BLaER1 (cell line): ENCODE measurements at regions not wholly inside any gene's neighbourhood (a gene's known extent, or its start where the extent isn't known, plus 50 kb on each side); places are given as distances from the start of the nearest gene placed in this dataset.
"Not testable (repeated sequence)": the region's sequence is repeated elsewhere in the genome, so short reads cannot be mapped to it uniquely, and the experiment has no call there.

ENCODE experiments used
- H3K27ac ChIP-seq: shearing (Covaris generic); formaldehyde crosslinking; 2 replicates; pipeline ENCODE4 v1.8.1; 2022
- H3K27me3 ChIP-seq: shearing (Covaris generic); formaldehyde crosslinking; 2 replicates; pipeline ENCODE4 v1.8.1; 2022
- H3K36me3 ChIP-seq: shearing (Covaris generic); formaldehyde crosslinking; 2 replicates; pipeline ENCODE4 v1.8.1; 2022
- H3K4me1 ChIP-seq: shearing (Covaris generic); formaldehyde crosslinking; 2 replicates; pipeline ENCODE4 v1.8.1; 2022
- H3K4me2 ChIP-seq: shearing (Covaris generic); formaldehyde crosslinking; 2 replicates; pipeline ENCODE4 v1.8.1; 2022
- H3K4me3 ChIP-seq: shearing (Covaris generic); formaldehyde crosslinking; 2 replicates; pipeline ENCODE4 v1.8.1; 2022
- H3K9ac ChIP-seq: shearing (Covaris generic); formaldehyde crosslinking; 2 replicates; pipeline ENCODE4 v1.8.1; 2022
- H3K9me3 ChIP-seq: shearing (Covaris generic); formaldehyde crosslinking; 2 replicates; pipeline ENCODE4 v1.8.1; 2022
- H4K20me1 ChIP-seq: shearing (Covaris generic); formaldehyde crosslinking; 2 replicates; pipeline ENCODE4 v1.8.1; 2022
- Cebpa-rat ChIP-seq: shearing (Covaris generic); IDR thresholded peaks from 2 replicates; pipeline ENCODE4 v1.8.1; 2022

- H3K9ac ChIP-seq, result no peak overlapping the region
- peaks cover 73% of the 10 kb centered on the region for H3K27me3 ChIP-seq
- no peaks in the 10 kb centered on the region for H3K4me1 ChIP-seq
- H3K4me2 ChIP-seq, result no peak overlapping the region
- no peak overlapping the region for H3K4me3 ChIP-seq
- TF ChIP-seq Cebpa-rat, result no peak
- no peaks in the 10 kb centered on the region for H3K36me3 ChIP-seq
- H3K27ac ChIP-seq, result no peak overlapping the region
- H4K20me1 ChIP-seq, result no peaks in the 10 kb centered on the region
- peaks cover 6% of the 10 kb centered on the region; the same call in 1 of the 2 replicates for H3K9me3 ChIP-seq
Measured at GRCh38 chrX:125577479-125577878, 257.8 kb downstream of the TEX13C start.

- no peaks in the 10 kb centered on the region for H4K20me1 ChIP-seq
- no peak overlapping the region for H3K27ac ChIP-seq
- H3K27me3 ChIP-seq, result peaks cover 54% of the 10 kb centered on the region
- H3K9ac ChIP-seq, result no peak overlapping the region
- no peak overlapping the region for H3K4me3 ChIP-seq
- H3K9me3 ChIP-seq, result no peaks in the 10 kb centered on the region
- H3K36me3 ChIP-seq, result no peaks in the 10 kb centered on the region
- no peak for TF ChIP-seq Cebpa-rat
- no peak overlapping the region for H3K4me2 ChIP-seq
- H3K4me1 ChIP-seq, result no peaks in the 10 kb centered on the region
Measured at GRCh38 chrX:125604448-125604847, 284.8 kb downstream of the TEX13C start.

GRCh38 chrX:125605145-125605544 is 285.5 kb downstream of the TEX13C start:
- no peak for TF ChIP-seq Cebpa-rat
- no peak overlapping the region for H3K27ac ChIP-seq
- no peak overlapping the region for H3K4me3 ChIP-seq
- H3K9ac ChIP-seq, result no peak overlapping the region
- H3K27me3 ChIP-seq, result peaks cover 47% of the 10 kb centered on the region
- no peak overlapping the region for H3K4me2 ChIP-seq
- H3K9me3 ChIP-seq, result no peaks in the 10 kb centered on the region
- no peaks in the 10 kb centered on the region for H3K4me1 ChIP-seq
- H3K36me3 ChIP-seq, result no peaks in the 10 kb centered on the region
- H4K20me1 ChIP-seq, result no peaks in the 10 kb centered on the region

- H3K4me1 ChIP-seq, H3K4me2 ChIP-seq, H3K36me3 ChIP-seq, H3K9ac ChIP-seq, H3K27ac ChIP-seq, H3K9me3 ChIP-seq, H4K20me1 ChIP-seq, H3K4me3 ChIP-seq: not testable (repeated sequence)
- H3K27me3 ChIP-seq, result peaks cover 18% of the 10 kb centered on the region
Measured at GRCh38 chrX:125614591-125615343, 295.1 kb downstream of the TEX13C start.

GRCh38 chrX:125620715-125621587 is 301.3 kb downstream of the TEX13C start:
- H3K27ac ChIP-seq, result no peak overlapping the region
- H3K9me3 ChIP-seq, result no peaks in the 10 kb centered on the region
- TF ChIP-seq Cebpa-rat, result no peak
- no peak overlapping the region for H3K4me3 ChIP-seq
- H3K9ac ChIP-seq, result no peak overlapping the region
- no peaks in the 10 kb centered on the region for H3K4me1 ChIP-seq
- H3K4me2 ChIP-seq, result no peak overlapping the region
- H3K27me3 ChIP-seq, result peaks cover 44% of the 10 kb centered on the region
- H3K36me3 ChIP-seq, result no peaks in the 10 kb centered on the region
- H4K20me1 ChIP-seq, result no peaks in the 10 kb centered on the region

GRCh38 chrX:125621588-125621927 is 301.9 kb downstream of the TEX13C start:
- no peak overlapping the region for H3K4me2 ChIP-seq
- H4K20me1 ChIP-seq, result no peaks in the 10 kb centered on the region
- no peak overlapping the region for H3K27ac ChIP-seq
- H3K9ac ChIP-seq, result no peak overlapping the region
- no peaks in the 10 kb centered on the region for H3K36me3 ChIP-seq
- no peaks in the 10 kb centered on the region for H3K9me3 ChIP-seq
- H3K4me3 ChIP-seq, result no peak overlapping the region
- TF ChIP-seq Cebpa-rat, result no peak
- no peaks in the 10 kb centered on the region for H3K4me1 ChIP-seq
- peaks cover 44% of the 10 kb centered on the region for H3K27me3 ChIP-seq

- Histone ChIP-seq H3K9me3 (no peaks in the 10 kb centered on the region), H3K9ac (no peak overlapping the region)
- no peak for TF ChIP-seq Cebpa-rat
Measured at GRCh38 chrX:125622899-125623298, 303.2 kb downstream of the TEX13C start.

GRCh38 chrX:125627676-125628075 is 308.0 kb downstream of the TEX13C start:
- Histone ChIP-seq H3K27me3 (peaks cover 35% of the 10 kb centered on the region), H3K4me1 (no peaks in the 10 kb centered on the region), H3K9ac (no peak overlapping the region), H3K9me3 (no peaks in the 10 kb centered on the region), H3K27ac (no peak overlapping the region), H3K4me3 (no peak overlapping the region), H3K4me2 (no peak overlapping the region), H3K36me3 (no peaks in the 10 kb centered on the region), H4K20me1 (no peaks in the 10 kb centered on the region)
- TF ChIP-seq Cebpa-rat, result no peak

More at GRCh38 chrX:125622899-125623298, 303.2 kb downstream of the TEX13C start:
- Histone ChIP-seq H4K20me1 (no peaks in the 10 kb centered on the region), H3K4me1 (no peaks in the 10 kb centered on the region), H3K27me3 (peaks cover 52% of the 10 kb centered on the region), H3K4me3 (no peak overlapping the region), H3K36me3 (no peaks in the 10 kb centered on the region), H3K4me2 (no peak overlapping the region), H3K27ac (no peak overlapping the region)

GRCh38 chrX:125628435-125628834 is 308.8 kb downstream of the TEX13C start:
- Histone ChIP-seq H3K27ac (no peak overlapping the region), H3K9me3 (no peaks in the 10 kb centered on the region), H3K4me1 (no peaks in the 10 kb centered on the region), H3K27me3 (peaks cover 31% of the 10 kb centered on the region), H3K9ac (no peak overlapping the region), H4K20me1 (no peaks in the 10 kb centered on the region), H3K4me2 (no peak overlapping the region), H3K36me3 (no peaks in the 10 kb centered on the region), H3K4me3 (no peak overlapping the region)
- no peak for TF ChIP-seq Cebpa-rat

- Histone ChIP-seq H3K9ac (no peak overlapping the region), H3K27me3 (peaks cover 18% of the 10 kb centered on the region; the same call in 1 of the 2 replicates), H3K4me1 (no peaks in the 10 kb centered on the region), H3K4me3 (no peak overlapping the region), H3K27ac (no peak overlapping the region), H3K9me3 (no peaks in the 10 kb centered on the region), H3K36me3 (no peaks in the 10 kb centered on the region), H4K20me1 (peaks cover 5% of the 10 kb centered on the region; the same call in 1 of the 2 replicates), H3K4me2 (no peak overlapping the region)
- no peak for TF ChIP-seq Cebpa-rat
Measured at GRCh38 chrX:125641405-125641804, 321.7 kb downstream of the TEX13C start.
